Activated naive CD4-positive, alpha-beta T cell treated with anti-CD3 and anti-CD28 coated beads, Interleukin-2, amount 10 ng/mL, durations not matched to agents 7 days and 5 days (primary cell): ENCODE measurements at regions not wholly inside any gene's neighbourhood (a gene's known extent, or its start where the extent isn't known, plus 50 kb on each side); places are given as distances from the start of the nearest gene placed in this dataset.

ENCODE experiments used
- CTCF ChIA-PET: fragments of 350-600 bp; sonication (Branson Sonifier 250); formaldehyde crosslinking; loops from one replicate; lab custom pipeline; 2021; ENCODE audit warnings: antibody characterized with exemption; lab: Charles Lee
- DNase-seq: peaks from one replicate; pipeline ENCODE4 v3.0.0-alpha.2; 2020
- H3K27ac Mint-ChIP-seq: one replicate; pipeline ENCODE4 v1.8.0; 2021; ENCODE audit warnings: mild to moderate bottlenecking, moderate library complexity, mixed read lengths
- H3K27me3 Mint-ChIP-seq: one replicate; pipeline ENCODE4 v1.8.0; 2021; ENCODE audit warnings: mild to moderate bottlenecking, mixed read lengths
- H3K36me3 Mint-ChIP-seq: one replicate; pipeline ENCODE4 v1.8.0; 2021; ENCODE audit warnings: mixed read lengths
- H3K4me1 Mint-ChIP-seq: one replicate; pipeline ENCODE4 v1.8.0; 2021; ENCODE audit warnings: mixed read lengths
- H3K4me3 Mint-ChIP-seq: one replicate; pipeline ENCODE4 v1.8.0; 2021; ENCODE audit warnings: mild to moderate bottlenecking, moderate library complexity, mixed read lengths
- H3K9me3 Mint-ChIP-seq: one replicate; pipeline ENCODE4 v1.8.0; 2021; ENCODE audit warnings: mixed read lengths

- Mint-ChIP-seq H3K27me3 (no peaks in the 10 kb centered on the region), H3K4me3 (no peak overlapping the region), H3K36me3 (no peaks in the 10 kb centered on the region), H3K27ac (no peak overlapping the region), H3K9me3 (peaks cover 3% of the 10 kb centered on the region), H3K4me1 (no peaks in the 10 kb centered on the region)
- DNase-seq: no peak
- CTCF ChIA-PET: no interaction called here
These were observed 290.0 kb upstream of the ADAMTSL1 start for GRCh38 chr9:18183974-18184373.

- no peak for DNase-seq
- CTCF ChIA-PET: no interaction called here
- no peak overlapping the region for H3K4me3 Mint-ChIP-seq
- no peaks in the 10 kb centered on the region for H3K36me3 Mint-ChIP-seq
- H3K27ac Mint-ChIP-seq: no peak overlapping the region
- no peaks in the 10 kb centered on the region for H3K4me1 Mint-ChIP-seq
- no peaks in the 10 kb centered on the region for H3K9me3 Mint-ChIP-seq
- H3K27me3 Mint-ChIP-seq: no peaks in the 10 kb centered on the region
These were observed 289.6 kb upstream of the ADAMTSL1 start for GRCh38 chr9:18184401-18184800.

GRCh38 chr9:18185196-18185595, 288.8 kb upstream of the ADAMTSL1 start:
- H3K27me3 Mint-ChIP-seq: no peaks in the 10 kb centered on the region
- H3K4me1 Mint-ChIP-seq: no peaks in the 10 kb centered on the region
- H3K9me3 Mint-ChIP-seq: no peaks in the 10 kb centered on the region
- no peak overlapping the region for H3K4me3 Mint-ChIP-seq
- CTCF ChIA-PET: no interaction called here
- DNase-seq: no peak
- no peak overlapping the region for H3K27ac Mint-ChIP-seq
- no peaks in the 10 kb centered on the region for H3K36me3 Mint-ChIP-seq

GRCh38 chr9:18188971-18189370, 285.0 kb upstream of the ADAMTSL1 start:
- no peaks in the 10 kb centered on the region for H3K36me3 Mint-ChIP-seq
- H3K9me3 Mint-ChIP-seq: no peaks in the 10 kb centered on the region
- no peaks in the 10 kb centered on the region for H3K4me1 Mint-ChIP-seq
- no peak overlapping the region for H3K27ac Mint-ChIP-seq
- H3K27me3 Mint-ChIP-seq: no peaks in the 10 kb centered on the region
- DNase-seq: no peak
- no peak overlapping the region for H3K4me3 Mint-ChIP-seq
- CTCF ChIA-PET: interaction anchor here (1.0 kb wide), 1 partner anchor 41 kb away, joined by 3 read pairs; no protein-coding TSS in a partner anchor

GRCh38 chr9:18189871-18190670, 283.9 kb upstream of the ADAMTSL1 start:
- no peak overlapping the region for H3K27ac Mint-ChIP-seq
- H3K9me3 Mint-ChIP-seq: no peaks in the 10 kb centered on the region
- no peak for DNase-seq
- CTCF ChIA-PET: no interaction called here
- no peaks in the 10 kb centered on the region for H3K27me3 Mint-ChIP-seq
- H3K36me3 Mint-ChIP-seq: no peaks in the 10 kb centered on the region
- H3K4me3 Mint-ChIP-seq: no peak overlapping the region
- no peaks in the 10 kb centered on the region for H3K4me1 Mint-ChIP-seq

- no peaks in the 10 kb centered on the region for H3K9me3 Mint-ChIP-seq
- H3K4me1 Mint-ChIP-seq: no peaks in the 10 kb centered on the region
- DNase-seq: no peak
- H3K4me3 Mint-ChIP-seq: no peak overlapping the region
- CTCF ChIA-PET: no interaction called here
- no peaks in the 10 kb centered on the region for H3K36me3 Mint-ChIP-seq
- no peak overlapping the region for H3K27ac Mint-ChIP-seq
- no peaks in the 10 kb centered on the region for H3K27me3 Mint-ChIP-seq
These were observed 283.1 kb upstream of the ADAMTSL1 start for GRCh38 chr9:18190671-18191374.

- Mint-ChIP-seq H3K4me1 (no peaks in the 10 kb centered on the region), H3K9me3 (no peaks in the 10 kb centered on the region), H3K27me3 (no peaks in the 10 kb centered on the region), H3K4me3 (no peak overlapping the region), H3K36me3 (no peaks in the 10 kb centered on the region), H3K27ac (no peak overlapping the region)
- CTCF ChIA-PET: no interaction called here
- DNase-seq: no peak
These were observed 279.6 kb upstream of the ADAMTSL1 start for GRCh38 chr9:18194316-18194715.

- CTCF ChIA-PET: no interaction called here
- Mint-ChIP-seq H3K9me3 (no peaks in the 10 kb centered on the region), H3K4me1 (no peaks in the 10 kb centered on the region), H3K36me3 (no peaks in the 10 kb centered on the region), H3K27me3 (no peaks in the 10 kb centered on the region), H3K4me3 (no peak overlapping the region), H3K27ac (no peak overlapping the region)
- DNase-seq: no peak
These were observed 278.7 kb upstream of the ADAMTSL1 start for GRCh38 chr9:18195223-18195622.

GRCh38 chr9:18202924-18203323, 271.0 kb upstream of the ADAMTSL1 start:
- H3K36me3 Mint-ChIP-seq: no peaks in the 10 kb centered on the region
- H3K4me3 Mint-ChIP-seq: no peak overlapping the region
- CTCF ChIA-PET: interaction anchor here (1.4 kb wide), 1 partner anchor 11 kb away, joined by 5 read pairs; no protein-coding TSS in a partner anchor
- no peak overlapping the region for H3K27ac Mint-ChIP-seq
- H3K4me1 Mint-ChIP-seq: no peaks in the 10 kb centered on the region
- no peaks in the 10 kb centered on the region for H3K9me3 Mint-ChIP-seq
- DNase-seq: no peak
- H3K27me3 Mint-ChIP-seq: no peaks in the 10 kb centered on the region

- CTCF ChIA-PET: no interaction called here
These were observed 266.2 kb upstream of the ADAMTSL1 start for GRCh38 chr9:18207735-18208134.

GRCh38 chr9:18208166-18209059, 265.5 kb upstream of the ADAMTSL1 start:
- CTCF ChIA-PET: no interaction called here
- DNase-seq: no peak
- Mint-ChIP-seq H3K27me3 (no peaks in the 10 kb centered on the region), H3K4me1 (no peaks in the 10 kb centered on the region), H3K9me3 (no peaks in the 10 kb centered on the region), H3K4me3 (no peak overlapping the region), H3K27ac (no peak overlapping the region), H3K36me3 (no peaks in the 10 kb centered on the region)

More at GRCh38 chr9:18207735-18208134, 266.2 kb upstream of the ADAMTSL1 start:
- no peak for DNase-seq
- no peaks in the 10 kb centered on the region for H3K36me3 Mint-ChIP-seq
- H3K4me3 Mint-ChIP-seq: no peak overlapping the region
- H3K9me3 Mint-ChIP-seq: no peaks in the 10 kb centered on the region
- H3K27me3 Mint-ChIP-seq: no peaks in the 10 kb centered on the region
- no peak overlapping the region for H3K27ac Mint-ChIP-seq
- no peaks in the 10 kb centered on the region for H3K4me1 Mint-ChIP-seq

GRCh38 chr9:18215626-18216025, 258.3 kb upstream of the ADAMTSL1 start:
- no peaks in the 10 kb centered on the region for H3K27me3 Mint-ChIP-seq
- CTCF ChIA-PET: no interaction called here
- DNase-seq: no peak
- no peak overlapping the region for H3K27ac Mint-ChIP-seq
- H3K36me3 Mint-ChIP-seq: no peaks in the 10 kb centered on the region
- no peak overlapping the region for H3K4me3 Mint-ChIP-seq
- H3K4me1 Mint-ChIP-seq: no peaks in the 10 kb centered on the region
- H3K9me3 Mint-ChIP-seq: no peaks in the 10 kb centered on the region

- Mint-ChIP-seq H3K27me3 (no peaks in the 10 kb centered on the region), H3K27ac (no peak overlapping the region), H3K4me3 (no peak overlapping the region), H3K9me3 (no peaks in the 10 kb centered on the region), H3K4me1 (no peaks in the 10 kb centered on the region), H3K36me3 (no peaks in the 10 kb centered on the region)
- CTCF ChIA-PET: no interaction called here
- no peak for DNase-seq
These were observed 257.6 kb upstream of the ADAMTSL1 start for GRCh38 chr9:18216376-18216775.

- no peak for DNase-seq
- no peaks in the 10 kb centered on the region for H3K9me3 Mint-ChIP-seq
- no peaks in the 10 kb centered on the region for H3K27me3 Mint-ChIP-seq
- H3K36me3 Mint-ChIP-seq: no peaks in the 10 kb centered on the region
- H3K4me1 Mint-ChIP-seq: no peaks in the 10 kb centered on the region
- no peak overlapping the region for H3K4me3 Mint-ChIP-seq
- CTCF ChIA-PET: no interaction called here
- H3K27ac Mint-ChIP-seq: no peak overlapping the region
These were observed 245.9 kb upstream of the ADAMTSL1 start for GRCh38 chr9:18228101-18228500.
